Erythroblast (primary cell): ENCODE measurements at regions not wholly inside any gene's neighbourhood (a gene's known extent, or its start where the extent isn't known, plus 50 kb on each side); places are given as distances from the start of the nearest gene placed in this dataset.

Experiments used
- DNase-seq, 2 experiments: peaks; one replicate each; lab custom pipeline; 2025; lab: John Stamatoyannopoulos, UW
- GATA1 ChIP-seq: IDR thresholded peaks from 2 replicates; pipeline ENCODE4 v1.6.1; 2011; ENCODE audit warnings: low read depth, mild to moderate bottlenecking, control low read depth, low read length, moderate library complexity
- POLR2A ChIP-seq: IDR thresholded peaks from 2 replicates; pipeline ENCODE4 v1.6.1; 2011; ENCODE audit warnings: mild to moderate bottlenecking, low read length

GRCh38 chr15:85296615-85297402, 83.6 kb upstream of the AKAP13 start:
- peak; percentile 55 to 66 for DNase-seq
- TF ChIP-seq POLR2A, result no peak
- TF ChIP-seq GATA1, result no peak

- TF ChIP-seq POLR2A, result no peak
- no peak for TF ChIP-seq GATA1
- DNase-seq, result no peak
Observed at GRCh38 chr15:85297537-85297936, 82.9 kb upstream of the AKAP13 start.

GRCh38 chr15:85298366-85298765, 82.0 kb upstream of the AKAP13 start:
- no peak for DNase-seq

GRCh38 chr15:85298941-85299340, 81.5 kb upstream of the AKAP13 start:
- TF ChIP-seq GATA1 (no peak), POLR2A (no peak)
- DNase-seq, result no peak

More at GRCh38 chr15:85298366-85298765, 82.0 kb upstream of the AKAP13 start:
- TF ChIP-seq POLR2A, result no peak
- no peak for TF ChIP-seq GATA1

GRCh38 chr15:85302271-85302670, 78.1 kb upstream of the AKAP13 start:
- TF ChIP-seq GATA1, result no peak
- TF ChIP-seq POLR2A, result no peak
- DNase-seq, result no peak

- no peak for TF ChIP-seq GATA1
- no peak for TF ChIP-seq POLR2A
- no peak for DNase-seq
Observed at GRCh38 chr15:85305050-85305449, 75.4 kb upstream of the AKAP13 start.

- no peak for TF ChIP-seq POLR2A
- no peak for TF ChIP-seq GATA1
- DNase-seq, result no peak
Observed at GRCh38 chr15:85306946-85307686, 73.3 kb upstream of the AKAP13 start.

- no peak for TF ChIP-seq GATA1
- no peak for TF ChIP-seq POLR2A
- DNase-seq, result no peak
Observed at GRCh38 chr15:85307687-85308045, 72.7 kb upstream of the AKAP13 start.

GRCh38 chr15:85311647-85312046, 68.8 kb upstream of the AKAP13 start:
- TF ChIP-seq POLR2A (no peak), GATA1 (no peak)
- DNase-seq, result no peak

- no peak for TF ChIP-seq POLR2A
- no peak for TF ChIP-seq GATA1
- no peak for DNase-seq
Observed at GRCh38 chr15:85312486-85312885, 67.9 kb upstream of the AKAP13 start.

- no peak for DNase-seq
Observed at GRCh38 chr15:85312929-85313331, 67.5 kb upstream of the AKAP13 start.

GRCh38 chr15:85313339-85313738, 67.1 kb upstream of the AKAP13 start:
- TF ChIP-seq GATA1 (no peak), POLR2A (no peak)
- no peak for DNase-seq

More at GRCh38 chr15:85312929-85313331, 67.5 kb upstream of the AKAP13 start:
- TF ChIP-seq POLR2A (no peak), GATA1 (no peak)

GRCh38 chr15:85314146-85314545, 66.3 kb upstream of the AKAP13 start:
- no peak for DNase-seq
- TF ChIP-seq GATA1, result no peak
- TF ChIP-seq POLR2A, result no peak

GRCh38 chr15:85314633-85315032, 65.8 kb upstream of the AKAP13 start:
- TF ChIP-seq GATA1 (no peak), POLR2A (no peak)
- no peak for DNase-seq

- DNase-seq, result no peak
- TF ChIP-seq GATA1 (no peak), POLR2A (no peak)
Observed at GRCh38 chr15:85316244-85316934, 64.0 kb upstream of the AKAP13 start.
